H1 (cell line): ENCODE measurements at regions not wholly inside any gene's neighbourhood (a gene's known extent, or its start where the extent isn't known, plus 50 kb on each side); places are given as distances from the start of the nearest gene placed in this dataset.
A peak's percentile ranks its signal among the peaks of the same experiment; 100 is the strongest.

Experiments
- CTCF ChIA-PET: fragments of 300-600 bp; sonication (Branson Sonifier 250); formaldehyde crosslinking; loops from one replicate; lab custom pipeline; 2021; ENCODE audit not compliant: partially characterized antibody; lab: Charles Lee
- POLR2A ChIA-PET: fragments of 300-600 bp; sonication (Branson Sonifier 250); formaldehyde crosslinking; loops from one replicate; lab custom pipeline; 2021; ENCODE audit warnings: inconsistent platforms; ENCODE audit not compliant: partially characterized antibody; lab: Charles Lee
- DNase-seq, 2 experiments: peaks; one replicate each; pipeline versions ENCODE4 v3.0.0 to v3.0.0-alpha.2; 2010 to 2022; ENCODE audit warnings: low spot score in 2 of 2, low read depth in 1 of 2, mixed read lengths in 1 of 2
- FAIRE-seq: peaks from 2 replicates; lab custom pipeline; 2011; peaks lifted over from hg19 to GRCh38; lab: Jason Lieb, UNC
- H2AFZ ChIP-seq: 2 replicates; pipeline ENCODE4 v1.8.1; 2012; ENCODE audit warnings: low read length, inconsistent platforms
- H2AK5ac ChIP-seq: 2 replicates; pipeline ENCODE4 v1.6.1; 2013; ENCODE audit warnings: low read depth, low read length
- H2BK120ac ChIP-seq: replicated peaks from 2 replicates; pipeline ENCODE3; 2013; ENCODE audit warnings: low read depth, low read length, inconsistent platforms
- H2BK12ac ChIP-seq: 2 replicates; pipeline ENCODE4 v1.6.1; 2013; ENCODE audit warnings: low read depth, low read length
- H2BK15ac ChIP-seq: 2 replicates; pipeline ENCODE4 v1.6.1; 2013; ENCODE audit warnings: low read length
- H2BK20ac ChIP-seq: 2 replicates; pipeline ENCODE4 v1.6.1; 2013; ENCODE audit warnings: low read length
- H2BK5ac ChIP-seq: 2 replicates; pipeline ENCODE4 v1.6.1; 2013; ENCODE audit warnings: low read depth, low read length
- H3K14ac ChIP-seq: 2 replicates; pipeline ENCODE4 v1.6.1; 2013; ENCODE audit warnings: inconsistent platforms; ENCODE audit not compliant: insufficient read length
- H3K18ac ChIP-seq: 2 replicates; pipeline ENCODE4 v1.6.1; 2013; ENCODE audit warnings: low read length; ENCODE audit errors: extremely low read depth
- H3K23ac ChIP-seq: 2 replicates; pipeline ENCODE4 v1.6.1; 2013; ENCODE audit warnings: inconsistent platforms; ENCODE audit not compliant: insufficient read length
- H3K23me2 ChIP-seq: 2 replicates; pipeline ENCODE4 v1.6.1; 2013; ENCODE audit warnings: low read depth, low read length
- H3K27ac ChIP-seq: 2 replicates; pipeline ENCODE4 v1.6.1; 2011; ENCODE audit warnings: low read depth, low read length, inconsistent platforms
- H3K27me3 ChIP-seq, 4 experiments: replicated peaks in 1 of 4; 1 replicate in 1 of 4; 2 replicates in 3 of 4; pipeline versions ENCODE4 v1.6.1 to v1.8.1; 2011 to 2013; ENCODE audit warnings: low read length in 3 of 4, mild to moderate bottlenecking in 3 of 4, inconsistent platforms in 2 of 4, mixed read lengths in 2 of 4, moderate library complexity in 1 of 4; ENCODE audit not compliant: control insufficient read depth in 3 of 4, insufficient read depth in 3 of 4; ENCODE audit errors: extremely low read depth in 1 of 4
- H3K36me3 ChIP-seq, 4 experiments: 2 replicates each; pipeline versions ENCODE4 v1.6.1 to v1.8.1; 2011 to 2013; ENCODE audit warnings: mild to moderate bottlenecking in 4 of 4, low read length in 3 of 4, moderate library complexity in 2 of 4, control low read depth in 1 of 4, inconsistent platforms in 1 of 4; ENCODE audit not compliant: insufficient read depth in 4 of 4, control insufficient read depth in 2 of 4
- H3K4ac ChIP-seq: replicated peaks from 2 replicates; pipeline ENCODE3; 2013; ENCODE audit warnings: low read length, low read depth, mixed read lengths, inconsistent platforms; ENCODE audit not compliant: insufficient read length
- H3K4me1 ChIP-seq, 4 experiments: replicated peaks in 1 of 4; 1 replicate in 1 of 4; 2 replicates in 3 of 4; pipeline versions ENCODE4 v1.6.1 to v1.8.1; 2011 to 2013; ENCODE audit warnings: low read length in 3 of 4, inconsistent platforms in 2 of 4, mixed read lengths in 1 of 4; ENCODE audit not compliant: insufficient read depth in 4 of 4, control insufficient read depth in 3 of 4
- H3K4me2 ChIP-seq, 2 experiments: 2 replicates each; pipeline versions ENCODE4 v1.6.1 to v1.8.1; 2011 to 2013; ENCODE audit warnings: low read depth in 2 of 2, low read length in 2 of 2, control low read depth in 1 of 2, inconsistent platforms in 1 of 2, mild to moderate bottlenecking in 1 of 2; ENCODE audit not compliant: insufficient read depth in 1 of 2
- H3K4me3 ChIP-seq, 4 experiments: fragments of 200-600, 300-600 bp in 1 of 4; sonication (generic), shearing (Covaris generic), sonication (Bioruptor Twin) in 1 of 4; 2 replicates each; pipeline versions ENCODE4 v1.5.1 to v1.8.1; 2011 to 2016; ENCODE audit warnings: low read length in 4 of 4, low read depth in 3 of 4, control low read depth in 2 of 4, inconsistent platforms in 2 of 4, mild to moderate bottlenecking in 2 of 4, mixed read lengths in 1 of 4, moderate library complexity in 1 of 4; ENCODE audit not compliant: insufficient read depth in 2 of 4; ENCODE audit errors: extremely low read depth in 1 of 4
- H3K56ac ChIP-seq: replicated peaks from 2 replicates; pipeline ENCODE3; 2013; ENCODE audit warnings: low read depth, mild to moderate bottlenecking, mixed read lengths, low read length, inconsistent platforms; ENCODE audit not compliant: insufficient read length
- H3K79me1 ChIP-seq: 2 replicates; pipeline ENCODE4 v1.6.1; 2013; ENCODE audit warnings: low read depth, low read length, control low read depth
- H3K79me2 ChIP-seq, 2 experiments: 2 replicates each; pipeline versions ENCODE4 v1.6.1 to v1.8.1; 2012 to 2013; ENCODE audit warnings: low read length in 2 of 2, mild to moderate bottlenecking in 2 of 2, inconsistent platforms in 1 of 2; ENCODE audit not compliant: insufficient read depth in 2 of 2, control insufficient read depth in 1 of 2
- H3K9ac ChIP-seq, 4 experiments: replicated peaks in 1 of 4; 1 replicate in 1 of 4; 2 replicates in 3 of 4; pipeline versions ENCODE4 v1.6.1 to v1.8.1; 2011 to 2013; ENCODE audit warnings: low read depth in 3 of 4, low read length in 3 of 4, control low read depth in 2 of 4, mild to moderate bottlenecking in 2 of 4, moderate library complexity in 2 of 4, inconsistent platforms in 1 of 4; ENCODE audit errors: extremely low read depth in 1 of 4
- H3K9me3 ChIP-seq, 2 experiments: 2 replicates each; pipeline versions ENCODE4 v1.6.1 to v1.8.1; 2012 to 2013; ENCODE audit warnings: mild to moderate bottlenecking in 2 of 2, moderate library complexity in 2 of 2, control low read depth in 1 of 2, inconsistent platforms in 1 of 2, low read depth in 1 of 2, low read length in 1 of 2, mixed read lengths in 1 of 2; ENCODE audit not compliant: insufficient read depth in 2 of 2
- H4K20me1 ChIP-seq, 2 experiments: replicated peaks in 1 of 2; 2 replicates each; pipeline versions ENCODE3 to v1.8.1; 2011 to 2013; ENCODE audit warnings: inconsistent platforms in 2 of 2, low read length in 2 of 2, mild to moderate bottlenecking in 1 of 2; ENCODE audit not compliant: insufficient read depth in 2 of 2, control insufficient read depth in 1 of 2
- H4K5ac ChIP-seq: 2 replicates; pipeline ENCODE4 v1.6.1; 2013; ENCODE audit warnings: low read length, low read depth, mixed read lengths, inconsistent platforms; ENCODE audit not compliant: insufficient read length
- H4K8ac ChIP-seq: 2 replicates; pipeline ENCODE4 v1.8.0; 2013; ENCODE audit warnings: mild to moderate bottlenecking, moderate library complexity, low read length, inconsistent platforms; ENCODE audit not compliant: insufficient read depth; ENCODE audit errors: extremely low read depth
- H4K91ac ChIP-seq: replicated peaks from 2 replicates; pipeline ENCODE3; 2013; ENCODE audit warnings: low read length, mixed read lengths, inconsistent platforms; ENCODE audit not compliant: insufficient read length
- EZH2 ChIP-seq: fragments of 200-600 bp; sonication (generic); IDR thresholded peaks from 2 replicates; pipeline ENCODE4 v1.7.1; 2012; ENCODE audit warnings: low read depth, mild to moderate bottlenecking, moderate library complexity, low read length, inconsistent platforms; ENCODE audit not compliant: severe bottlenecking
- RAD21 ChIP-seq, 2 experiments: IDR thresholded peaks in 1 of 2; conservative IDR thresholded peaks in 1 of 2; 2 replicates each; pipeline ENCODE4 v1.6.1; 2011; ENCODE audit warnings: low read depth in 2 of 2, low read length in 2 of 2, improper control_type of control experiment in 1 of 2, inconsistent platforms in 1 of 2, mild to moderate bottlenecking in 1 of 2, moderate library complexity in 1 of 2
- TEAD4 ChIP-seq: IDR thresholded peaks from 2 replicates; pipeline ENCODE4 v1.6.1; 2012; ENCODE audit warnings: low read depth, low read length, inconsistent platforms, mixed read lengths
- WGBS, 2 experiments: shearing (Covaris generic) in 1 of 2; methylation state at CpG; one replicate each; pipeline versions ENCODE4 v1.1.6 to v1.1.7; 2013 to 2015; ENCODE audit warnings: low lambda C conversion rate in 2 of 2, mixed read lengths in 2 of 2, inconsistent platforms in 1 of 2, low coverage in 1 of 2, missing lambda C conversion rate in 1 of 2; ENCODE audit not compliant: insufficient replicate concordance in 2 of 2, insufficient coverage in 1 of 2, insufficient read length in 1 of 2; ENCODE audit errors: extremely low coverage in 1 of 2, missing lambda C conversion rate in 1 of 2; 5-methylcytosine and 5-hydroxymethylcytosine counted together

- H2BK120ac ChIP-seq, result no peak overlapping the region
- no peak overlapping the region for H4K8ac ChIP-seq
- no peaks in the 10 kb centered on the region for H3K79me2 ChIP-seq
- no peaks in the 10 kb centered on the region for H3K27me3 ChIP-seq
- ChIA-PET POLR2A (no interaction called here), CTCF (interaction anchor here (0.6 kb wide), 1 partner anchor 98 kb away, joined by 3 read pairs; no protein-coding TSS in a partner anchor)
- no peaks in the 10 kb centered on the region for H3K79me1 ChIP-seq
- H3K23me2 ChIP-seq, result no peaks in the 10 kb centered on the region
- H4K91ac ChIP-seq, result no peak overlapping the region
- no peak overlapping the region for H3K23ac ChIP-seq
- H3K27ac ChIP-seq, result no peak overlapping the region
- 83% methylated on average over 7 of the region's 7 CpGs; no CpG with 5 or more reads in 1 of the 2 experiments for WGBS, 2 experiments
- no peak overlapping the region for H3K56ac ChIP-seq
- no peak overlapping the region for H3K4ac ChIP-seq
- H3K14ac ChIP-seq, result no peak overlapping the region
- 0 out of 2 replicates have a peak overlapping the region, but pooled peaks have one; percentile 40 for H2AK5ac ChIP-seq
- H3K36me3 ChIP-seq, result no peaks in the 10 kb centered on the region
- DNase-seq (no peak), FAIRE-seq (no peak)
- H3K18ac ChIP-seq, result no peak overlapping the region
- no peaks in the 10 kb centered on the region for H3K9me3 ChIP-seq
- no peak overlapping the region for H2BK5ac ChIP-seq
- H2BK15ac ChIP-seq, result no peak overlapping the region
- H2BK12ac ChIP-seq, result no peak overlapping the region
- no peak overlapping the region for H3K4me3 ChIP-seq
- TF ChIP-seq TEAD4, result peak; percentile 71; the same call in 1 of the 2 replicates
- no peak for TF ChIP-seq EZH2
- no peak for TF ChIP-seq RAD21 (IDR thresholded peaks at IDR 0.05 in 1 of 2, conservative IDR thresholded peaks at IDR 0.05 in 1 of 2; ENCODE audit: low read depth in 2 of 2, low read length in 2 of 2)
- H3K9ac ChIP-seq, result no peak overlapping the region
- peaks cover 0 to 3% (median 0%) of the 10 kb centered on the region in 4 experiments; a peak in 2 of 7 replicates for H3K4me1 ChIP-seq
- no peak overlapping the region for H4K5ac ChIP-seq
- no peak overlapping the region for H2BK20ac ChIP-seq
- H4K20me1 ChIP-seq, result no peaks in the 10 kb centered on the region
- no peak overlapping the region for H2AFZ ChIP-seq
- no peak overlapping the region for H3K4me2 ChIP-seq
These were observed 190.7 kb upstream of the MKI67 start for GRCh38 chr10:128316925-128317324.
